ENCODE measurements at regions not wholly inside any gene's neighbourhood (a gene's known extent, or its start where the extent isn't known, plus 50 kb on each side); places are given as distances from the start of the nearest gene placed in this dataset.
A peak's percentile ranks its signal among the peaks of the same experiment; 100 is the strongest.

GRCh38 chr3:152780553-152780952 lies 54.4 kb upstream of the P2RY1 start:
- no peaks in the 10 kb centered on the region for H3K36me3 ChIP-seq (ENCODE audit: control insufficient read depth in 2 of 2, insufficient read depth in 2 of 2, low read length in 1 of 2)
- no peaks in the 10 kb centered on the region for H3K79me2 ChIP-seq (ENCODE audit: control insufficient read depth, insufficient read depth, low read length)
- no peak overlapping the region for H3K9ac ChIP-seq (ENCODE audit: control insufficient read depth, insufficient read depth, low read length)
- 50% methylated on average over 2 of the region's 2 CpGs for WGBS (ENCODE audit: insufficient coverage, insufficient replicate concordance, low lambda C conversion rate, missing lambda C conversion rate)
- ATAC-seq (0 out of 3 replicates have a peak, but pooled peaks have one; percentile 21), FAIRE-seq (no peak), DNase-seq (ENCODE audit: low read depth, low spot score) (no peak)
- H3K9me3 ChIP-seq (replicated peaks; ENCODE audit: control insufficient read depth, insufficient read depth, low read length) = no peaks in the 10 kb centered on the region; the same call in 2 of the 3 replicates
- ChIA-PET SMC1A (ENCODE audit: uncharacterized antibody, unreplicated experiment) (no interaction called here), RAD21 (ENCODE audit: unreplicated experiment) (interaction anchor here (1.7 kb wide), 1 partner anchor 10 kb away, joined by 4 read pairs; no protein-coding TSS in a partner anchor), POLR2A (no interaction called here), CTCF (no interaction called here)
- peaks cover 7% of the 10 kb centered on the region for H3K4me1 ChIP-seq (ENCODE audit: control insufficient read depth, insufficient read depth, low read length)
- no peak overlapping the region for H2AFZ ChIP-seq (ENCODE audit: control insufficient read depth, low read depth, low read length)
- no peaks in the 10 kb centered on the region for H4K20me1 ChIP-seq (ENCODE audit: control insufficient read depth, insufficient read depth)
- H3K27me3 ChIP-seq (replicated peaks in 1 of 2; ENCODE audit: control insufficient read depth in 2 of 2, insufficient read depth in 2 of 2, low read length in 1 of 2) = no peaks in the 10 kb centered on the region
- intact Hi-C loops (cut with micrococcal nuclease; ENCODE audit: unreplicated experiment) (no loop called here), in situ Hi-C loops (cut with MboI) (no loop called here)
- H3K27ac ChIP-seq (ENCODE audit: control insufficient read depth, insufficient read depth) = no peak overlapping the region
- H3K4me2 ChIP-seq (ENCODE audit: control insufficient read depth, insufficient read depth) = no peak overlapping the region
- no TSS peak for BruUV-seq (replicated peaks)
- no peak overlapping the region for H3K4me3 ChIP-seq
- TF ChIP-seq CEBPZ (IDR thresholded peaks at IDR 0.05; ENCODE audit: low read depth, low read length) = no peak
- TF ChIP-seq RB1 (IDR thresholded peaks at IDR 0.05; ENCODE audit: borderline replicate concordance) = no peak
- TF ChIP-seq ZSCAN29 (IDR thresholded peaks at IDR 0.05) = no peak
- no peak for TF ChIP-seq MYB (IDR thresholded peaks at IDR 0.05; ENCODE audit: borderline replicate concordance, low read depth, low read length)
- TF ChIP-seq BCL11A (IDR thresholded peaks at IDR 0.05; ENCODE audit: low read depth, low read length) = no peak
- TF ChIP-seq FOXM1 (IDR thresholded peaks at IDR 0.05; ENCODE audit: low read depth, low read length) = peak; percentile 64; the same call in 1 of the 2 replicates
- TF ChIP-seq SIX5 (IDR thresholded peaks at IDR 0.05; ENCODE audit: low read depth, low read length, severe bottlenecking) = no peak
- TF ChIP-seq GATAD2B (conservative IDR thresholded peaks at IDR 0.05; ENCODE audit: low read depth) = no peak
- TF ChIP-seq NFIC (IDR thresholded peaks at IDR 0.05; ENCODE audit: low read depth, low read length) = peak; percentile 68; the same call in 1 of the 2 replicates
- TF ChIP-seq CREB1 (IDR thresholded peaks at IDR 0.05; ENCODE audit: low read depth) = no peak
- no peak for TF ChIP-seq NR2C1 (IDR thresholded peaks at IDR 0.05)
- no peak for TF ChIP-seq ZNF207 (IDR thresholded peaks at IDR 0.05; ENCODE audit: borderline replicate concordance)
- TF ChIP-seq, protein P1, sequence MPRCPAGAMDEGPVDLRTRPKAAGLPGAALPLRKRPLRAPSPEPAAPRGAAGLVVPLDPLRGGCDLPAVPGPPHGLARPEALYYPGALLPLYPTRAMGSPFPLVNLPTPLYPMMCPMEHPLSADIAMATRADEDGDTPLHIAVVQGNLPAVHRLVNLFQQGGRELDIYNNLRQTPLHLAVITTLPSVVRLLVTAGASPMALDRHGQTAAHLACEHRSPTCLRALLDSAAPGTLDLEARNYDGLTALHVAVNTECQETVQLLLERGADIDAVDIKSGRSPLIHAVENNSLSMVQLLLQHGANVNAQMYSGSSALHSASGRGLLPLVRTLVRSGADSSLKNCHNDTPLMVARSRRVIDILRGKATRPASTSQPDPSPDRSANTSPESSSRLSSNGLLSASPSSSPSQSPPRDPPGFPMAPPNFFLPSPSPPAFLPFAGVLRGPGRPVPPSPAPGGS (IDR thresholded peaks at IDR 0.05; ENCODE audit: borderline replicate concordance, insufficient read depth, low read depth, low read length, poor library complexity, severe bottlenecking) = peak; percentile 47
- TF ChIP-seq JUNB (IDR thresholded peaks at IDR 0.05) = peak; percentile 76
- TF ChIP-seq POLR2AphosphoS2 (IDR thresholded peaks at IDR 0.05; ENCODE audit: low read depth, low read length) = no peak
- no peak for TF ChIP-seq NR2F1 (conservative IDR thresholded peaks at IDR 0.05)
- no peak for TF ChIP-seq SMARCA5 (IDR thresholded peaks at IDR 0.05)
- TF ChIP-seq MEF2A (IDR thresholded peaks at IDR 0.05; ENCODE audit: insufficient read depth, low read depth, low read length) = no peak
